A673 (cell line): ENCODE measurements at regions not wholly inside any gene's neighbourhood (a gene's known extent, or its start where the extent isn't known, plus 50 kb on each side); places are given as distances from the start of the nearest gene placed in this dataset.
"Not testable (repeated sequence)": the region's sequence is repeated elsewhere in the genome, so short reads cannot be mapped to it uniquely, and the experiment has no call there.

Experiments
- BruUV-seq: library from RNA; stranded (reverse); fragments of 400-500 nt; replicated peaks from 2 replicates; lab custom pipeline; 2021; lab: Mats Ljungman, UMichigan
- CTCF ChIA-PET: fragments of 300-600 bp; sonication (Branson Sonifier 250); formaldehyde crosslinking; loops from one replicate; lab custom pipeline; 2022; ENCODE audit warnings: antibody characterized with exemption; lab: Charles Lee
- POLR2A ChIA-PET: fragments of 300-600 bp; sonication (Branson Sonifier 250); formaldehyde crosslinking; loops from one replicate; lab custom pipeline; 2022; ENCODE audit warnings: antibody characterized with exemption; ENCODE audit not compliant: low non-redundant PET; lab: Charles Lee
- DNase-seq: peaks from one replicate; pipeline ENCODE4 v3.0.0-alpha.2; 2015; ENCODE audit warnings: low spot score
- H3K27ac ChIP-seq: fragments of 200-600 bp; sonication (generic); 2 replicates; pipeline ENCODE4 v1.5.1; 2016; ENCODE audit warnings: mixed run types, low read depth, mild to moderate bottlenecking, mixed read lengths, antibody characterized with exemption, low read length; ENCODE audit not compliant: poor library complexity, severe bottlenecking
- H3K27me3 ChIP-seq: fragments of 200-600 bp; sonication (generic); replicated peaks from 2 replicates; pipeline ENCODE4 v1.6.1; 2017; ENCODE audit warnings: mixed run types, low read depth, mild to moderate bottlenecking, mixed read lengths, antibody characterized with exemption, low read length; ENCODE audit not compliant: insufficient read depth, poor library complexity
- H3K36me3 ChIP-seq: fragments of 200-600 bp; sonication (generic); 2 replicates; pipeline ENCODE4 v1.6.1; 2016; ENCODE audit warnings: mixed run types, mild to moderate bottlenecking, mixed read lengths, antibody characterized with exemption, low read length; ENCODE audit not compliant: insufficient read depth, poor library complexity, severe bottlenecking
- H3K4me1 ChIP-seq: fragments of 200-600 bp; sonication (generic); 2 replicates; pipeline ENCODE4 v1.6.1; 2017; ENCODE audit warnings: mixed run types, mild to moderate bottlenecking, mixed read lengths, antibody characterized with exemption, low read length; ENCODE audit not compliant: insufficient read depth, poor library complexity, severe bottlenecking
- H3K4me3 ChIP-seq: fragments of 200-600 bp; sonication (generic); 2 replicates; pipeline ENCODE4 v1.5.1; 2016; ENCODE audit warnings: low read depth, mixed run types, mild to moderate bottlenecking, mixed read lengths, low read length; ENCODE audit not compliant: poor library complexity, severe bottlenecking
- H3K9me3 ChIP-seq: fragments of 200-600 bp; sonication (generic); 2 replicates; pipeline ENCODE4 v1.6.1; 2016; ENCODE audit warnings: mixed run types, low read depth, mild to moderate bottlenecking, mixed read lengths, antibody characterized with exemption, low read length; ENCODE audit not compliant: poor library complexity, severe bottlenecking
- EZH2 ChIP-seq: fragments of 200-600 bp; sonication (generic); IDR thresholded peaks from 2 replicates; pipeline ENCODE4 v1.6.1; 2017; ENCODE audit warnings: borderline replicate concordance, low read depth, mild to moderate bottlenecking, mixed read lengths, antibody characterized with exemption, low read length; ENCODE audit not compliant: poor library complexity, severe bottlenecking
- intact Hi-C: fragments of 100-400 bp; cut with micrococcal nuclease; formaldehyde crosslinking; loops from one replicate; pipeline ENCODE4 v1.10.0; 2022; ENCODE audit not compliant: unreplicated experiment
- TF ChIP-seq, protein P1 (sequence below): fragments of 300-800, 200-600 bp; sonication (generic); conservative IDR thresholded peaks from 2 replicates; pipeline ENCODE4 v1.5.1; 2017; ENCODE audit warnings: low read depth, mild to moderate bottlenecking, antibody characterized with exemption, low read length, moderate library complexity, mixed read lengths

- no peaks in the 10 kb centered on the region for H3K4me1 ChIP-seq
- BruUV-seq, result no TSS peak
- DNase-seq, result no peak
- H3K27me3 ChIP-seq, result no peaks in the 10 kb centered on the region
- ChIA-PET POLR2A (no interaction called here), CTCF (no interaction called here)
- no peak overlapping the region for H3K4me3 ChIP-seq
- H3K36me3 ChIP-seq, result no peaks in the 10 kb centered on the region
- no peaks in the 10 kb centered on the region for H3K9me3 ChIP-seq
- no peak for TF ChIP-seq EZH2
- TF ChIP-seq, protein P1, sequence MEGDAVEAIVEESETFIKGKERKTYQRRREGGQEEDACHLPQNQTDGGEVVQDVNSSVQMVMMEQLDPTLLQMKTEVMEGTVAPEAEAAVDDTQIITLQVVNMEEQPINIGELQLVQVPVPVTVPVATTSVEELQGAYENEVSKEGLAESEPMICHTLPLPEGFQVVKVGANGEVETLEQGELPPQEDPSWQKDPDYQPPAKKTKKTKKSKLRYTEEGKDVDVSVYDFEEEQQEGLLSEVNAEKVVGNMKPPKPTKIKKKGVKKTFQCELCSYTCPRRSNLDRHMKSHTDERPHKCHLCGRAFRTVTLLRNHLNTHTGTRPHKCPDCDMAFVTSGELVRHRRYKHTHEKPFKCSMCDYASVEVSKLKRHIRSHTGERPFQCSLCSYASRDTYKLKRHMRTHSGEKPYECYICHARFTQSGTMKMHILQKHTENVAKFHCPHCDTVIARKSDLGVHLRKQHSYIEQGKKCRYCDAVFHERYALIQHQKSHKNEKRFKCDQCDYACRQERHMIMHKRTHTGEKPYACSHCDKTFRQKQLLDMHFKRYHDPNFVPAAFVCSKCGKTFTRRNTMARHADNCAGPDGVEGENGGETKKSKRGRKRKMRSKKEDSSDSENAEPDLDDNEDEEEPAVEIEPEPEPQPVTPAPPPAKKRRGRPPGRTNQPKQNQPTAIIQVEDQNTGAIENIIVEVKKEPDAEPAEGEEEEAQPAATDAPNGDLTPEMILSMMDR, result no peak
- H3K27ac ChIP-seq, result no peak overlapping the region
- intact Hi-C loops, result no loop called here
These were observed 196.5 kb upstream of the THUMPD2 start for GRCh38 chr2:39975476-39976020.

- Histone ChIP-seq H3K4me3 (no peak overlapping the region), H3K27me3 (peaks cover 3% of the 10 kb centered on the region), H3K4me1 (no peaks in the 10 kb centered on the region), H3K9me3 (no peaks in the 10 kb centered on the region), H3K27ac (no peak overlapping the region), H3K36me3 (no peaks in the 10 kb centered on the region)
- TF ChIP-seq, protein P1, result no peak
- TF ChIP-seq EZH2, result no peak
- CTCF ChIA-PET, result no interaction called here
- POLR2A ChIA-PET, result no interaction called here
- intact Hi-C loops, result no loop called here
- no TSS peak for BruUV-seq
- DNase-seq, result no peak
These were observed 189.0 kb upstream of the THUMPD2 start for GRCh38 chr2:39968037-39968436.

DNA sequence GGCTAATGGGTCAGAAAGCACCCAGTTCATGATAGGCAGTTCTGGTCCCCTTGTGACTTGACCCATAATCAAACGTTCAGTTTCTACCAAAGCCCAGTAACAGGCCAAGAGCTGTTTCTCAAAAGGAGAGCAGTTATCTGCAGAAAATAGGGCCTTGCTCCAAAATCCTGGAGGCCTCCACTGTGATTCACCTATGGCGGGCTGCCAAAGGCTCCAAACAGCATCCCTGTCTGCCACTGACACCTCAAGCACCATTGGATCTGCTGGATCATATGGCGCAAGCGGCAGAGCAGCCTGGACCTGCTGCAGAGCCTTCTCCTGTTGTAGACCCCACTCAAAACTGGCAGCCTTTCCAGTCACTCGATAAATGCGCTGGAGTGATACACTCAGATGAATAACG lies 181.6 kb upstream of the THUMPD2 start:
- POLR2A ChIA-PET, result not testable (repeated sequence)

DNA sequence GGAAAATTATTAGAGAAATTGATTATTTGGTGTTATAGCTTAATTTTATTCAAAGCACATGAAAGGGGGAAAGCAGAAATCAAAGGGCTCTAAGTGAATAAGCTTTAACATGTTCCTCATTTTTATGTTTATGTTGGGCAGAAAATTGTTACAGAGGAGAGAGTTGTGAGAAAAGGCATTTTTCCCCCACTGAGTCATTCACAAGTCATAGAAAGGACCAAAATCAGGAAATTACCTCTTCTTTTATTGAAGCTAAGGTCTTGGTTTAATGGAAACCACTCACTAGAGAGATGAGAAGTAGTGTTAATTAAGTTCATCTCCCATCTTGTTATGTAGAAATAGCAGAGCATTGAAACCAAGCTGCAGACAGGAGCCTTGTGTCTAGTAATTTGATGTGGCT lies 175.3 kb upstream of the THUMPD2 start:
- intact Hi-C loops, result no loop called here

More for the DNA sequence above, 181.6 kb upstream of the THUMPD2 start:
- DNase-seq, H3K9me3 ChIP-seq, intact Hi-C loops, H3K36me3 ChIP-seq, H3K27ac ChIP-seq, BruUV-seq, H3K4me3 ChIP-seq, H3K4me1 ChIP-seq, CTCF ChIA-PET: not testable (repeated sequence)
- peaks cover 15% of the 10 kb centered on the region for H3K27me3 ChIP-seq

More for the DNA sequence above, 175.3 kb upstream of the THUMPD2 start:
- no peak overlapping the region for H3K27ac ChIP-seq
- no peak for DNase-seq
- TF ChIP-seq EZH2, result no peak
- TF ChIP-seq, protein P1, result no peak
- BruUV-seq, result no TSS peak
- ChIA-PET POLR2A (no interaction called here), CTCF (no interaction called here)
- no peak overlapping the region for H3K4me3 ChIP-seq
- H3K27me3 ChIP-seq, result peaks cover 27% of the 10 kb centered on the region
- H3K36me3 ChIP-seq, result no peaks in the 10 kb centered on the region
- no peaks in the 10 kb centered on the region for H3K4me1 ChIP-seq
- H3K9me3 ChIP-seq, result no peaks in the 10 kb centered on the region
